ENCODE measurements at regions not wholly inside any gene's neighbourhood (a gene's known extent, or its start where the extent isn't known, plus 50 kb on each side); places are given as distances from the start of the nearest gene placed in this dataset.

GRCh38 chr3:34464646-34465045, 666.2 kb downstream of the PDCD6IP start:
- Histone ChIP-seq H2AFZ (ENCODE audit: control insufficient read depth, low read depth, low read length) (no peak overlapping the region), H3K4me3 (no peak overlapping the region), H4K20me1 (ENCODE audit: control insufficient read depth, insufficient read depth) (no peaks in the 10 kb centered on the region), H3K27me3 (replicated peaks in 1 of 2; ENCODE audit: control insufficient read depth in 2 of 2, insufficient read depth in 2 of 2, low read length in 1 of 2) (no peaks in the 10 kb centered on the region), H3K9me3 (replicated peaks; ENCODE audit: control insufficient read depth, insufficient read depth, low read length) (no peaks in the 10 kb centered on the region), H3K27ac (ENCODE audit: control insufficient read depth, insufficient read depth) (no peak overlapping the region), H3K4me2 (ENCODE audit: control insufficient read depth, insufficient read depth) (no peak overlapping the region), H3K79me2 (ENCODE audit: control insufficient read depth, insufficient read depth, low read length) (no peaks in the 10 kb centered on the region), H3K9ac (ENCODE audit: control insufficient read depth, insufficient read depth, low read length) (no peak overlapping the region), H3K36me3 (ENCODE audit: control insufficient read depth in 2 of 2, insufficient read depth in 2 of 2, low read length in 1 of 2) (no peaks in the 10 kb centered on the region), H3K4me1 (ENCODE audit: control insufficient read depth, insufficient read depth, low read length) (no peaks in the 10 kb centered on the region)
- TF ChIP-seq NFYA (IDR thresholded peaks at IDR 0.05; ENCODE audit: borderline replicate concordance, low read depth, low read length) (no peak), RFX5 (IDR thresholded peaks at IDR 0.05; ENCODE audit: low read depth, low read length) (no peak), SMAD1 (IDR thresholded peaks at IDR 0.05; ENCODE audit: low read depth, partially characterized antibody) (no peak), EZH2 (IDR thresholded peaks at IDR 0.05; ENCODE audit: borderline replicate concordance, control insufficient read depth, low read depth, low read length) (no peak), CHD4 (IDR thresholded peaks at IDR 0.05) (no peak), SKIL (IDR thresholded peaks at IDR 0.05; ENCODE audit: low read depth, poor library complexity, severe bottlenecking) (no peak), RAD51 (IDR thresholded peaks at IDR 0.05) (no peak), YY1 (IDR thresholded peaks at IDR 0.05; ENCODE audit: low read depth, low read length) (no peak), BCL3 (IDR thresholded peaks at IDR 0.05; ENCODE audit: borderline replicate concordance, insufficient read depth, low read depth, low read length, poor library complexity, severe bottlenecking) (no peak), ZNF207 (IDR thresholded peaks at IDR 0.05; ENCODE audit: borderline replicate concordance) (no peak), ZNF592 (IDR thresholded peaks at IDR 0.05) (no peak), FOXK2 (IDR thresholded peaks at IDR 0.05) (no peak), ZBTB33 (IDR thresholded peaks at IDR 0.05) (no peak), MTA3 (IDR thresholded peaks at IDR 0.05; ENCODE audit: borderline replicate concordance, low read length) (no peak), ZSCAN29 (IDR thresholded peaks at IDR 0.05) (no peak)
- POLR2A ChIA-PET: no interaction called here
- no peak for ATAC-seq
- FAIRE-seq: no peak
- RAD21 ChIA-PET (ENCODE audit: unreplicated experiment): no interaction called here
- in situ Hi-C loops (cut with MboI) (no loop called here), intact Hi-C loops (cut with micrococcal nuclease; ENCODE audit: unreplicated experiment) (no loop called here)
- CTCF ChIA-PET: no interaction called here
- WGBS (ENCODE audit: insufficient coverage, insufficient replicate concordance, low lambda C conversion rate, missing lambda C conversion rate): 54% methylated on average over 4 of the region's 4 CpGs
- no peak for DNase-seq (ENCODE audit: low read depth, low spot score)
- BruUV-seq (replicated peaks): no TSS peak
- SMC1A ChIA-PET (ENCODE audit: uncharacterized antibody, unreplicated experiment): no interaction called here
